ENCODE measurements at regions not wholly inside any gene's neighbourhood (a gene's known extent, or its start where the extent isn't known, plus 50 kb on each side); places are given as distances from the start of the nearest gene placed in this dataset.
"Not testable (repeated sequence)": the region's sequence is repeated elsewhere in the genome, so short reads cannot be mapped to it uniquely, and the experiment has no call there.

DNA sequence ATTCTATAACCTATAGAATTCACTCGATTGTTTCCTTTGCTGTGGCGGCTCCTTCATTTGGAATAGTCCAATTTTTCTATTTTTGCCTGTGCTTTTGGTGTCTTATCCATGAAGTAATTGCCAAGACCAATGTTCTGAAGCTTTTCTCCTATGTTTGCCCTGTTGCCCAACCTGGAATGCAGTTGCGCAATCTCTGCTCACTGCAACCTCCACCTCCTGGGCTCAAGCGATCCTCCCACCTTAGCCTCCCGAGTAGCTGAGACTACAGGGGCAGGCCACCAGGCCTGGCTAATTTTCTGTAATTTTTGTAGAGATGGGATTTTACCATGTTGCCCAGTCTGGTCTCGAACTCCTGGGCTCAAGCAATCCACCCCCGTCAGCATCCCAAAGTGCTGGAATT lies 163.5 kb downstream of the OR2B2 start:
- CTCF ChIA-PET, result no interaction called here
- no peak for ATAC-seq (replicated peaks in 1 of 4)
- WGBS (ENCODE audit: insufficient coverage), result 82% methylated on average over 4 of the region's 7 CpGs

DNA sequence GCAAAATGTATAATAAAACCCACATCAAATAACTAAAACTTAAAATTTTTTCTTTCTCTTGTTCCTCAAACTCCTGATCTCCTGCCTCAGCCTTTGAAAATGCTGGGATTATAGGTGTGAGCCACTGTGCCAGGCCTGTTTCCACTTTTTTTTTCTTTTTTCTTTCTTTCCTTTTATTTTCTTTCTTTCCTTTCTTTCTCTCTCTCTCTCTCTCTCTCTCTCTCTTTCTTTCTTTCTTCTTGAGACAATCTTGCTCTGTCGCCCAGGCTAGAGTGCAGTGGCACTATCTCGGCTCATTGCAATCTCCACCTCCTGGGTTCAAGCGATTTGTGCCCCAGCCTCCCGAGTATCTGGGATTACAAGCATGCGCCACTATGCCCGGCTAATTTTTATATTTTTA lies 164.6 kb downstream of the OR2B2 start:
- Mint-ChIP-seq H3K4me3 (no peak overlapping the region), H3K27me3 (peaks cover 21 to 36% of the 10 kb centered on the region in 2 donors), H3K9me3 (no peaks in the 10 kb centered on the region), H3K36me3 (no peaks in the 10 kb centered on the region), H3K27ac (no peak overlapping the region), H3K4me1 (peaks cover 2 to 6% (median 4%) of the 10 kb centered on the region in 3 donors)
- H3K27ac ChIP-seq (ENCODE audit: low read length), result no peak overlapping the region
- ATAC-seq (replicated peaks in 1 of 4), result no peak
- peaks cover 9 to 22% of the 10 kb centered on the region in 2 experiments for H3K27me3 ChIP-seq (replicated peaks in 1 of 2; ENCODE audit: control insufficient read depth in 2 of 2, extremely low read depth in 1 of 2, insufficient read depth in 2 of 2, low read length in 1 of 2)
- H3K36me3 ChIP-seq (ENCODE audit: control insufficient read depth in 2 of 2, extremely low read depth in 1 of 2, insufficient read depth in 1 of 2, low read length in 1 of 2), result no peaks in the 10 kb centered on the region
- ChIA-PET CTCF (no interaction called here), POLR2A (no interaction called here)
- 98% methylated on average over 6 of the region's 6 CpGs for WGBS (ENCODE audit: insufficient coverage)
- H3K4me1 ChIP-seq (ENCODE audit: control insufficient read depth in 1 of 2, extremely low read depth in 1 of 2, insufficient read depth in 2 of 2, low read length in 2 of 2), result no peaks in the 10 kb centered on the region
- H3K4me3 ChIP-seq (ENCODE audit: control insufficient read depth in 1 of 2, extremely low read depth in 1 of 2, low read length in 1 of 2), result no peak overlapping the region
- no peaks in the 10 kb centered on the region for H3K9me3 ChIP-seq
- no peak for DNase-seq

More for the DNA sequence above, 163.5 kb downstream of the OR2B2 start:
- Mint-ChIP-seq H3K4me1 (peaks cover 4 to 12% (median 6%) of the 10 kb centered on the region in 3 donors), H3K27ac (no peak overlapping the region), H3K9me3 (no peaks in the 10 kb centered on the region), H3K36me3 (no peaks in the 10 kb centered on the region), H3K27me3 (peaks cover 12 to 25% of the 10 kb centered on the region in 2 donors), H3K4me3 (no peak overlapping the region)
- H3K4me1 ChIP-seq (ENCODE audit: control insufficient read depth in 1 of 2, extremely low read depth in 1 of 2, insufficient read depth in 2 of 2, low read length in 2 of 2), result peaks cover 0 to 3% of the 10 kb centered on the region in 2 experiments
- POLR2A ChIA-PET, result no interaction called here
- peaks cover 6 to 17% of the 10 kb centered on the region in 2 experiments for H3K27me3 ChIP-seq (replicated peaks in 1 of 2; ENCODE audit: control insufficient read depth in 2 of 2, extremely low read depth in 1 of 2, insufficient read depth in 2 of 2, low read length in 1 of 2)
- no peak overlapping the region for H3K4me3 ChIP-seq (ENCODE audit: control insufficient read depth in 1 of 2, extremely low read depth in 1 of 2, low read length in 1 of 2)
- H3K27ac ChIP-seq (ENCODE audit: low read length), result no peak overlapping the region
- no peaks in the 10 kb centered on the region for H3K36me3 ChIP-seq (ENCODE audit: control insufficient read depth in 2 of 2, extremely low read depth in 1 of 2, insufficient read depth in 1 of 2, low read length in 1 of 2)
- no peaks in the 10 kb centered on the region for H3K9me3 ChIP-seq
- no peak for DNase-seq

DNA sequence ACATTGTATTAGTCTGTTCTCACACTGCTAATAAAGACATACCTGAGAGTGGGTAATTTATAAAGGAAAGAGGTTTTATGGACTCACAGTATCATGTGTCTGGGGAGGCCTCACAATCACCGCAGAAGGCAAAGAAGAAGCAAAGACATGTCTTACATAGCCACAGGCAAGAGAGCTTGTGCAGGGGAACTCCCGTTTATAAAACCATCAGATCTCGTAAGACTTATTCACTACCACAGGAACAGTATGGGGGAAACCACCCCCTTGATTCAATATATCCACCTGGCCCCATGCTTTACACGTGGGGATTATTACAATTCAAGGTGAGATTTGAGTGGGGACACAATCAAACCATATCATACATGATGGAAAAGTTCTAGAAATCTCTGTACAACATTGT lies 165.3 kb downstream of the OR2B2 start:
- H3K27me3 ChIP-seq (replicated peaks in 1 of 2; ENCODE audit: control insufficient read depth in 2 of 2, extremely low read depth in 1 of 2, insufficient read depth in 2 of 2, low read length in 1 of 2), result peaks cover 9 to 24% of the 10 kb centered on the region in 2 experiments
- peak in 1 of 4 experiments; percentile 28 for ATAC-seq (replicated peaks in 1 of 4)
- H3K4me1 ChIP-seq (ENCODE audit: control insufficient read depth in 1 of 2, extremely low read depth in 1 of 2, insufficient read depth in 2 of 2, low read length in 2 of 2); H3K9me3 ChIP-seq; H3K4me1 Mint-ChIP-seq; POLR2A ChIA-PET; H3K36me3 ChIP-seq (ENCODE audit: control insufficient read depth in 2 of 2, extremely low read depth in 1 of 2, insufficient read depth in 1 of 2, low read length in 1 of 2); CTCF ChIA-PET; H3K27ac Mint-ChIP-seq; H3K4me3 ChIP-seq (ENCODE audit: control insufficient read depth in 1 of 2, extremely low read depth in 1 of 2, low read length in 1 of 2); H3K4me3 Mint-ChIP-seq; H3K27ac ChIP-seq (ENCODE audit: low read length); DNase-seq; H3K9me3 Mint-ChIP-seq; H3K36me3 Mint-ChIP-seq: not testable (repeated sequence)
- H3K27me3 Mint-ChIP-seq, result peaks cover 21 to 37% of the 10 kb centered on the region in 2 donors
- no CpG with 5 or more reads among the region's 4 CpGs for WGBS (ENCODE audit: insufficient coverage)

DNA sequence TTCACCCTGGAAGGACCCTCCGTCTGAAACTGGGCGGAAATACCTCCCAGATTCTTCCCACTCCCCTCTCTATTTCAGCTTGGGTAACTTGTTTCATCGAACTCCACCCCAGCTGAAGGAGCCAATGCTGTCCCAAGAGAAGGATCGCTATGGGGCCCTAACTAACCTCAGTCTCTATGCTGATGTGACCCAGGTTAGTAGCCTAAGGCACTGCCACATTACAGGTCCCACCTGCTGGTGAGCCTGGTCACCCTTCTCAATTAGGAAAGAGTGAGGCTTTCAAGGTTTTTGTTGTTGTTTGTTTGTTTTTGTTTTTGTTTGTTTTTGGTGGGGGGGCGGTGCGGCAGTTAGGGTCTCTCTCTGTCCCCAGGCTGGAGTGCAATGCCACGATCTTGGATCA lies 168.4 kb downstream of the OR2B2 start:
- Histone ChIP-seq H3K27me3 (replicated peaks in 1 of 2; ENCODE audit: control insufficient read depth in 2 of 2, extremely low read depth in 1 of 2, insufficient read depth in 2 of 2, low read length in 1 of 2) (peaks cover 9 to 34% of the 10 kb centered on the region in 2 experiments), H3K4me1 (ENCODE audit: control insufficient read depth in 1 of 2, extremely low read depth in 1 of 2, insufficient read depth in 2 of 2, low read length in 2 of 2) (no peaks in the 10 kb centered on the region), H3K4me3 (ENCODE audit: control insufficient read depth in 1 of 2, extremely low read depth in 1 of 2, low read length in 1 of 2) (no peak overlapping the region), H3K9me3 (no peaks in the 10 kb centered on the region), H3K27ac (ENCODE audit: low read length) (no peak overlapping the region), H3K36me3 (ENCODE audit: control insufficient read depth in 2 of 2, extremely low read depth in 1 of 2, insufficient read depth in 1 of 2, low read length in 1 of 2) (no peaks in the 10 kb centered on the region)
- ATAC-seq (replicated peaks in 1 of 4), result no peak
- peaks cover under 1 to 2% (median 2%) of the 10 kb centered on the region in 3 donors for H3K4me1 Mint-ChIP-seq
- CTCF ChIA-PET, result interaction anchor here in 1 of 2 donors (0.7 to 1.0 kb wide), 2 partner anchors 8 to 11 kb away, joined by 3 to 5 read pairs; no protein-coding TSS in a partner anchor
- H3K36me3 Mint-ChIP-seq, result no peaks in the 10 kb centered on the region
- no peak overlapping the region for H3K27ac Mint-ChIP-seq
- no peak overlapping the region for H3K4me3 Mint-ChIP-seq
- no peak for DNase-seq
- H3K9me3 Mint-ChIP-seq, result no peaks in the 10 kb centered on the region
- POLR2A ChIA-PET, result no interaction called here
- peaks cover 25 to 35% of the 10 kb centered on the region in 2 donors for H3K27me3 Mint-ChIP-seq
- WGBS (ENCODE audit: insufficient coverage), result 28% methylated on average over 6 of the region's 7 CpGs

DNA sequence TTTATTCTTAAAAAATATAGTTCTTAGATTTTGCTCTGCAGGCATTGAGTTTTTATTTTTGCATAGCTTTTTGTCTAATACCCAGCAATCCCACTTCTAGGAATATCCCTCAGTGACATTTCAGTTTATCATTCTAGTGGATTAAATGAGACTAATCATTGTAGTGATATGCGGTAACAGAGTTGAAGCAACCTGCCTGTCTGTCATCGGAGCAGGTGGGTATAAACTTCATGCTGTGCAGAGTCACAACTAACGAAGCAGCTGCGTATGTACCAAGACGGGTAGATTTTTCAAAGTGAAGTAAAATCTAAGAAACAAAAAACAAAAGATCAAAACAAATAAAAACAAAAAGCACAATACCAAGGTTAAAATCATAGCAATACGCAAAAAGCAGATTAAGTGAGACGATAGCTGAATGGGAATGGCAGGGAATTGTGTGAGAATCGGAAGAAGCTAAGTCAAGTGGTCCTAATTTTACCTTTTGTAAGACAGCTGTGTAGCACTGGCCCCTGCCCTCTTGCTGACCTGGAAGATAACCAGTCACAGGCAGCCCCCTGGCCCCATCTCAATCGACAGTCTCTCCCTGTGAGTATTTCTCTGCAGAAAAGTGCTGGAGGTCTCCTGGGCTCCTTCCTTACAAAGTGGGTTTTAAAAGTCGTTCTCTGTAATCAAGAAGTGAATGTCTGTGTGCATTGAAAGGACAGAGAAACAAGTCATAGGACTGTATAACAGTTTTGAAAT lies 169.2 kb downstream of the OR2B2 start:
- Histone ChIP-seq H3K36me3 (ENCODE audit: control insufficient read depth in 2 of 2, extremely low read depth in 1 of 2, insufficient read depth in 1 of 2, low read length in 1 of 2) (no peaks in the 10 kb centered on the region), H3K4me1 (ENCODE audit: control insufficient read depth in 1 of 2, extremely low read depth in 1 of 2, insufficient read depth in 2 of 2, low read length in 2 of 2) (no peaks in the 10 kb centered on the region), H3K27me3 (replicated peaks in 1 of 2; ENCODE audit: control insufficient read depth in 2 of 2, extremely low read depth in 1 of 2, insufficient read depth in 2 of 2, low read length in 1 of 2) (peaks cover 9 to 38% of the 10 kb centered on the region in 2 experiments), H3K4me3 (ENCODE audit: control insufficient read depth in 1 of 2, extremely low read depth in 1 of 2, low read length in 1 of 2) (no peak overlapping the region), H3K27ac (ENCODE audit: low read length) (no peak overlapping the region), H3K9me3 (no peaks in the 10 kb centered on the region)
- Mint-ChIP-seq H3K9me3 (no peaks in the 10 kb centered on the region), H3K4me1 (peaks cover 8 to 9% (median 8%) of the 10 kb centered on the region in 3 donors), H3K36me3 (no peaks in the 10 kb centered on the region), H3K4me3 (no peak overlapping the region), H3K27ac (no peak overlapping the region), H3K27me3 (peaks cover 25 to 34% of the 10 kb centered on the region in 2 donors)
- 83% methylated on average over 1 of the region's 10 CpGs for WGBS (ENCODE audit: insufficient coverage)
- ChIA-PET POLR2A (no interaction called here), CTCF (interaction anchor here in 1 of 2 donors (1.0 kb wide), 1 partner anchor 9 kb away, joined by 5 read pairs; no protein-coding TSS in a partner anchor)
- no peak for DNase-seq
- no peak for ATAC-seq (replicated peaks in 1 of 4)

DNA sequence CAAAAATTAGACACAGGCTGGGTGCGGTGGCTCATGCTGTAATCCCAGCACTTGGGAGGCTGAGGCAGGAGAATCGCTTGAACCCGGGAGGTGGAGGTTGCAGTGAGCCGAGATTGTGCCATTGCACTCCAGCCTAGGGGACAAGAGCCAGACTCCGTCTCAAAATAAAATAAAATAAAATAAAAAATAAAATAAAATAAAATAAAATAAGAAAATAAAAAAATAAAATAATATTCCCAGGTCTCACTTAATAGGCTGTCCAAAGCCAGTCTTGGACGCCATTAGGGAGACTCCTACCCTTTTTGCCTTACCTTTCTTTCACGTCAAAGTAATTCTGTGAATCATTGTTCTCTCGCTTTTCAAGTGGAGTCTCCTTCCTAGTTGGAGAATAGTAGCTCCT lies 172.3 kb downstream of the OR2B2 start:
- Mint-ChIP-seq H3K27me3 (peaks cover 31 to 45% of the 10 kb centered on the region in 2 donors), H3K4me1 (peaks cover 12 to 15% (median 14%) of the 10 kb centered on the region in 3 donors)
- ATAC-seq (replicated peaks in 1 of 4); H3K27ac Mint-ChIP-seq; H3K36me3 ChIP-seq (ENCODE audit: control insufficient read depth in 2 of 2, extremely low read depth in 1 of 2, insufficient read depth in 1 of 2, low read length in 1 of 2); H3K4me3 Mint-ChIP-seq; H3K9me3 Mint-ChIP-seq; DNase-seq; H3K4me1 ChIP-seq (ENCODE audit: control insufficient read depth in 1 of 2, extremely low read depth in 1 of 2, insufficient read depth in 2 of 2, low read length in 2 of 2); H3K4me3 ChIP-seq (ENCODE audit: control insufficient read depth in 1 of 2, extremely low read depth in 1 of 2, low read length in 1 of 2); H3K27ac ChIP-seq (ENCODE audit: low read length); H3K36me3 Mint-ChIP-seq; H3K9me3 ChIP-seq: not testable (repeated sequence)
- WGBS (ENCODE audit: insufficient coverage), result 100% methylated on average over 1 of the region's 8 CpGs
- CTCF ChIA-PET, result interaction anchor here in 1 of 2 donors (0.6 kb wide), 1 partner anchor 13 kb away, joined by 3 read pairs; no protein-coding TSS in a partner anchor
- peaks cover 5 to 36% of the 10 kb centered on the region in 2 experiments for H3K27me3 ChIP-seq (replicated peaks in 1 of 2; ENCODE audit: control insufficient read depth in 2 of 2, extremely low read depth in 1 of 2, insufficient read depth in 2 of 2, low read length in 1 of 2)
- POLR2A ChIA-PET, result interaction anchor here (0.5 to 0.6 kb wide), 2 partner anchors 81 to 241 kb away, joined by 3 to 5 read pairs; no protein-coding TSS in a partner anchor
